ENCODE measurements at regions not wholly inside any gene's neighbourhood (a gene's known extent, or its start where the extent isn't known, plus 50 kb on each side); places are given as distances from the start of the nearest gene placed in this dataset.

DNA sequence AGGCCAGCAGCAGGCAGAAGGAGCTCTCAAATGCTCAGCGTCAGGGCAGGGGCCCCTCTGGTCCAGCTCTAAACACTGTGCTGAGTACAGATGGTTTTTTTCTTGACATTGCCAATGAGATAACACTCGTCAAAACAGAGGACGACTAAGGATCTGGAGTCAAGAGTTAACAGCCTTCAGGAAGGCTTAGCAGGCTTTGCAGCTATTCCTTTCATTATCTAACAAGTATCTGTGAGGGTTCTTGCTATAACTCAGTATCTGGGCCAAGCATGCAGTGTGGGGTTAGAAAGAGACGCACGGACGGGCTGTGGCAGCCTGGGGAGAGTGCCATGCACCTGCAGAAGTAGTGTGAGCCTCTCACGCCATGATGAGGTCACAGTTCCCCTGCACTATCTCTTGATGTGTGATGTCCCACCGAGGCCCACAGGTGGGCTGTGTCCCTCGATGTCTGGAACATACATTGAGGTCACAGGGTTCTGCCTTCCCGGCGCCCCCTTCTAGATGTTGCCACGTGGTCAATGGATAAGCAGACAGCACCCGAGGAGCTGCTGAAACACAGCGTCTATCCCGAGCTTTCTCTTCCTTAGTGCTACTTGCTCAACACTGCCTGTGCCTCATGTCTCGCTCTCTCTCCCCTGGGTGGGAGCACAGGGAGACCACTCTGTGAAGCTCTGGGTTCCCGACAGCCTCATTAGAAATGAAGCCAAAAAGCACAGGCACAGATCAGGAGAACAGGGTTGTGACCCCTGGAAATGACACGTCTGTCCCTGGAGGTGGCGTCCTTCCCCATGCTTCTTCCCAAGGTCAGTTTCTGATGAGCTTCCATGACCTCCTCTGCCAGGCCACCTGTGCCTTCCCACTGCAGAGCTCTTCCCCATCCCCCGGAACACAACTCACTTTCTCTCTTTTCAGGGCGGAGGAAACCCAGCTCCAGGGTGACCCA lies 85.5 kb upstream of the RPS6KA2 start:
- H3K27me3 ChIP-seq: no peaks in the 10 kb centered on the region
- peak overlapping the region in 1 of 4 donors; percentile 57 for H3K27ac ChIP-seq
- H3K4me3 ChIP-seq: no peak overlapping the region
- H3K4me1 ChIP-seq: peaks cover 0 to 30% (median 8%) of the 10 kb centered on the region in 4 donors
- intact Hi-C loops (cut with DNase I): no loop called here
- DNase-seq: no peak
- no peaks in the 10 kb centered on the region for H3K36me3 ChIP-seq
- WGBS, 2 donors: 87 to 88% methylated on average over 21 of the region's 21 CpGs
- no peaks in the 10 kb centered on the region for H3K9me3 ChIP-seq
- TF ChIP-seq, protein P1, sequence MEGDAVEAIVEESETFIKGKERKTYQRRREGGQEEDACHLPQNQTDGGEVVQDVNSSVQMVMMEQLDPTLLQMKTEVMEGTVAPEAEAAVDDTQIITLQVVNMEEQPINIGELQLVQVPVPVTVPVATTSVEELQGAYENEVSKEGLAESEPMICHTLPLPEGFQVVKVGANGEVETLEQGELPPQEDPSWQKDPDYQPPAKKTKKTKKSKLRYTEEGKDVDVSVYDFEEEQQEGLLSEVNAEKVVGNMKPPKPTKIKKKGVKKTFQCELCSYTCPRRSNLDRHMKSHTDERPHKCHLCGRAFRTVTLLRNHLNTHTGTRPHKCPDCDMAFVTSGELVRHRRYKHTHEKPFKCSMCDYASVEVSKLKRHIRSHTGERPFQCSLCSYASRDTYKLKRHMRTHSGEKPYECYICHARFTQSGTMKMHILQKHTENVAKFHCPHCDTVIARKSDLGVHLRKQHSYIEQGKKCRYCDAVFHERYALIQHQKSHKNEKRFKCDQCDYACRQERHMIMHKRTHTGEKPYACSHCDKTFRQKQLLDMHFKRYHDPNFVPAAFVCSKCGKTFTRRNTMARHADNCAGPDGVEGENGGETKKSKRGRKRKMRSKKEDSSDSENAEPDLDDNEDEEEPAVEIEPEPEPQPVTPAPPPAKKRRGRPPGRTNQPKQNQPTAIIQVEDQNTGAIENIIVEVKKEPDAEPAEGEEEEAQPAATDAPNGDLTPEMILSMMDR (IDR thresholded peaks at IDR 0.05): no peak
- TF ChIP-seq POLR2A (IDR thresholded peaks at IDR 0.05): no peak
- no peak for TF ChIP-seq POLR2AphosphoS5 (IDR thresholded peaks at IDR 0.05)
- TF ChIP-seq EP300 (IDR thresholded peaks at IDR 0.05): no peak

DNA sequence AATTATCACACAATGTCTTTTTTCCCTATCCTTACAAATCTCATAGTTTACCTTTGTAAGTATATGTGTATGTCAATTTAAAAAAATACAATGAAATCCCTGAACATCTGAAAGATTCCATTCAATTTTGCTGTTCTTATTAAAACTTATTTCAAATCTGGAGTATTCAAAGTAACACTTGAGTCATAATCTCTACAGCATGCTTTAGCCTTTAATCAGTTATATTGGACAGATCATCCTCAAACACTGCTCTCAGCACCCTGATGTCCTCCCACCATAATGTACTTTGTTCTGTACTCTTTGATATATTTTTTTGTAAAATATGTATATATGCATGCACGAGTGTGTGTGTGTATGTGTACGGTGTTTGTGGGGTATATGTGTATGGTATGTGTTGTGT lies 83.0 kb upstream of the RPS6KA2 start:
- intact Hi-C loops (cut with DNase I): no loop called here
- no peak for DNase-seq
- H3K36me3 ChIP-seq: no peaks in the 10 kb centered on the region
- H3K4me1 ChIP-seq: peaks cover 0 to 24% (median 5%) of the 10 kb centered on the region in 4 donors
- no peak for TF ChIP-seq EP300 (IDR thresholded peaks at IDR 0.05)
- TF ChIP-seq POLR2A (IDR thresholded peaks at IDR 0.05): no peak
- TF ChIP-seq POLR2AphosphoS5 (IDR thresholded peaks at IDR 0.05): no peak
- TF ChIP-seq, protein P1 (IDR thresholded peaks at IDR 0.05): no peak
- H3K27me3 ChIP-seq: no peaks in the 10 kb centered on the region
- no peak overlapping the region for H3K27ac ChIP-seq
- H3K4me3 ChIP-seq: no peak overlapping the region
- WGBS, 2 donors: 89 to 92% methylated on average over 2 of the region's 2 CpGs
- no peaks in the 10 kb centered on the region for H3K9me3 ChIP-seq

DNA sequence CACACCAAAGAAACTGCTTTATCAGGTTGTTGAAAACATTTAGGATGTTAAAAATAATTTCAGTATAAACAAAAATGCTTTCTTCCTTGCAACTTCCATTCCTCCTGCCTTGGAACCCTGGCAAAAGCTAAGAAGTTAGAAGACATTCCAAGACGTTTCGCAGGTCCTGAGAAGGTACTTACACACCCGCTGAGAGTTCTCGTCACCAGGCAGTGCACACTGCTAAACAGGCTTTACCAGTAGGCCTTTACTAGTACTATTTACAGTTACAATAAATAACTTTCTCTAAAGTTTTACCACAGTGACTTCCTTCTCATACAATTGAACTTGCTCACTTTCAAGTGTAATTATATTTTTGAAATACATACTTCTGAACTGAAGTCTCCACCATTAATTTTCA lies 81.4 kb upstream of the RPS6KA2 start:
- intact Hi-C loops (cut with DNase I): no loop called here
- no peak overlapping the region for H3K27ac ChIP-seq
- H3K9me3 ChIP-seq: no peaks in the 10 kb centered on the region
- no peak overlapping the region for H3K4me3 ChIP-seq
- DNase-seq: no peak
- peaks cover 0 to 9% (median under 1%) of the 10 kb centered on the region in 4 donors for H3K4me1 ChIP-seq
- no peaks in the 10 kb centered on the region for H3K27me3 ChIP-seq
- WGBS, 2 donors: 86 to 90% methylated on average over 4 of the region's 4 CpGs
- no peaks in the 10 kb centered on the region for H3K36me3 ChIP-seq
- TF ChIP-seq POLR2A (IDR thresholded peaks at IDR 0.05) (no peak), EP300 (IDR thresholded peaks at IDR 0.05) (no peak), POLR2AphosphoS5 (IDR thresholded peaks at IDR 0.05) (no peak)
- TF ChIP-seq, protein P1 (IDR thresholded peaks at IDR 0.05): no peak

DNA sequence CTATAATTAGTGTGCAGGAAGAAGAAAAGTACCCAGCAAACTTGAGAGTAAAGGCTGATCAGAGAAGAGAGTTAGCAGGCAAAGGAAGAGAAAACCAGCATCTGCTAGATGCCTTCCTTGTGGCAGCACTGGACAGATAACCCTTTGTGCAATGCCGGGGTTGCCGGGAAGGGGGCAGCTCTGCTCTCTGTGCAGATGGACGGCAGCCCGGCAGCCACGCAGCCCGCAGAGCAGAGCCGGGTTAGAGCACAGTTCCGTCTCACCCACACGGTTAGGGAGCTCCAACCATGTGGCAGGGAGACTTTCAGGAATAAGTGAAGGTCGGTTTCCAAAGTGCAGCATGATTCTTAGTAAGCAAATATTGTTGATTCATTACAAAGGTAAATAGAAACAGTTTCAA lies 80.0 kb upstream of the RPS6KA2 start:
- no peaks in the 10 kb centered on the region for H3K9me3 ChIP-seq
- no peak for TF ChIP-seq EP300 (IDR thresholded peaks at IDR 0.05)
- no peak for TF ChIP-seq POLR2AphosphoS5 (IDR thresholded peaks at IDR 0.05)
- TF ChIP-seq, protein P1 (IDR thresholded peaks at IDR 0.05): no peak
- no peaks in the 10 kb centered on the region for H3K36me3 ChIP-seq
- intact Hi-C loops (cut with DNase I): no loop called here
- no peaks in the 10 kb centered on the region for H3K4me1 ChIP-seq
- H3K4me3 ChIP-seq: no peak overlapping the region
- no peaks in the 10 kb centered on the region for H3K27me3 ChIP-seq
- no peak overlapping the region for H3K27ac ChIP-seq
- WGBS, 2 donors: 7 to 27% methylated on average over 10 of the region's 10 CpGs
- no peak for DNase-seq
